ENCODE measurements at regions not wholly inside any gene's neighbourhood (a gene's known extent, or its start where the extent isn't known, plus 50 kb on each side); places are given as distances from the start of the nearest gene placed in this dataset.

- no peaks in the 10 kb centered on the region for H3K27me3 Mint-ChIP-seq
- no peaks in the 10 kb centered on the region for H3K4me1 Mint-ChIP-seq
- peaks cover 8% of the 10 kb centered on the region for H3K9me3 Mint-ChIP-seq
- H3K36me3 Mint-ChIP-seq (ENCODE audit: low read depth), result no peaks in the 10 kb centered on the region
- H3K4me3 Mint-ChIP-seq, result no peak overlapping the region
- no peak for DNase-seq
- intact Hi-C loops (cut with micrococcal nuclease), result no loop called here
- H3K27ac Mint-ChIP-seq, result no peak overlapping the region
Measured at GRCh38 chr7:9796241-9796640, 1177.4 kb upstream of the PHF14 start.

DNA sequence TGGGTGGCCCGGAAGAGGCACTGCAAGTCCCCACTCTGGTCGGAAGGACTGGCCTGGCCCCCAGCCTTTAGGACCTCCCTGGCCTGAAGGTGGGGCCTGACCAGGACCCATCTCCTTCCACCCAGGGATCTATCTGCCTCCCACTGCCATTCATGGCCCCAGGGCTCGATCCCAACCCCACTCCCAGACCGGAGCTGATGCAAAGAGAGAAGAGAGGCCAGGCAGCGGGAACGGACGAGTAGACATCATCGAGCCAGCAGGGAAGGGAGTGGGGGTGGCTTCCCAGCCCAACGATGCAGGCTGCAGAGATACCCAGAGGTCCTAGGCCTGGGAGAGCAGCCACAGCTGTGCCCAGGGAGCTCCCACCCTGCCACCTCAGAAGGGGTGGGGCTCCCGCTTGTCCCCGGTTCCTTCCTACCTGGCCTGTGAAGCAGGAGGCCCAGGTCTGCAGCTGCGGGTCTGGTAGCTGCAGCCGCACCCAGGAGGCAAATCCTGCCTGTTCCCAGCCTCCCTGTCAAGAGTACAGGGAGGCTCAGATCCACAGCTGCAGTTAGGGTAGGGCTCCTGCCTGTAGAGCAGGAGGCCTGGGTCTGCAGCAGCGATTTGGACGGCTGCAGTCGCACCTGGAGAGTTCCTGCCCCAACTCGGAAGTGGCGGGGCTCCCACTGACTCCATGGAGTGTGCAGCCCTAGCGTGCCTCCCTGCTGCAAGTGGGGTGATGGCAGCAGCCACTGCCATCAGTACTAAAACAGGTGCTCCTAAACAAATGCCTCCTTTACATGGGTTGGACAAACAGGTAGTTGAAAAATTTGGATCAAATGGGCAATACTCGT, 1151.0 kb upstream of the PHF14 start:
- Mint-ChIP-seq H3K27me3 (no peaks in the 10 kb centered on the region), H3K27ac (no peak overlapping the region), H3K9me3 (peaks cover 15% of the 10 kb centered on the region), H3K4me1 (no peaks in the 10 kb centered on the region), H3K4me3 (no peak overlapping the region), H3K36me3 (ENCODE audit: low read depth) (no peaks in the 10 kb centered on the region)
- DNase-seq, result no peak
- intact Hi-C loops (cut with micrococcal nuclease), result no loop called here

DNA sequence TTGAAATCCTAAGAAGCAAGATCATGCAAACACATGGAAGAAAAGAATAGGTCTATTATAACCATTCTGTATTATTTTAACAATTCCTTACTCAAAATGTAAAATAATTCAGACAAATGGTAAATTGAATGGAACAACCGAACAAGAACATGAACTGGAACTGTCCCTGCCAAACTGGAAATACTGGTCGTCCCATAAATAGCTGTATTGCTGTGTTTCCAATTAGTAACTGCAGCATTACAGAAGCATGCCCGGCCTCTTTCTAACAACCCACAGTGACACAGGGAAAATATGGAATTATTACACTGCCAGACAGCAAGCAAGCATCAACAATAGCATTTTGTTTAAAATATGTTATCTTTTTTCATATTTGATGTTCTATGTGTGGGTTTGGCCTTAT, 1138.5 kb upstream of the PHF14 start:
- H3K27ac Mint-ChIP-seq, result no peak overlapping the region

GRCh38 chr7:9836671-9837070, 1137.0 kb upstream of the PHF14 start:
- Mint-ChIP-seq H3K27me3 (no peaks in the 10 kb centered on the region), H3K27ac (no peak overlapping the region), H3K36me3 (ENCODE audit: low read depth) (no peaks in the 10 kb centered on the region), H3K9me3 (no peaks in the 10 kb centered on the region), H3K4me3 (no peak overlapping the region), H3K4me1 (no peaks in the 10 kb centered on the region)
- intact Hi-C loops (cut with micrococcal nuclease), result no loop called here
- DNase-seq, result no peak

More for the DNA sequence above, 1138.5 kb upstream of the PHF14 start:
- H3K27me3 Mint-ChIP-seq, result no peaks in the 10 kb centered on the region
- no peaks in the 10 kb centered on the region for H3K36me3 Mint-ChIP-seq (ENCODE audit: low read depth)
- H3K4me3 Mint-ChIP-seq, result no peak overlapping the region
- H3K4me1 Mint-ChIP-seq, result no peaks in the 10 kb centered on the region
- no peak for DNase-seq
- no peaks in the 10 kb centered on the region for H3K9me3 Mint-ChIP-seq
- intact Hi-C loops (cut with micrococcal nuclease), result no loop called here

DNA sequence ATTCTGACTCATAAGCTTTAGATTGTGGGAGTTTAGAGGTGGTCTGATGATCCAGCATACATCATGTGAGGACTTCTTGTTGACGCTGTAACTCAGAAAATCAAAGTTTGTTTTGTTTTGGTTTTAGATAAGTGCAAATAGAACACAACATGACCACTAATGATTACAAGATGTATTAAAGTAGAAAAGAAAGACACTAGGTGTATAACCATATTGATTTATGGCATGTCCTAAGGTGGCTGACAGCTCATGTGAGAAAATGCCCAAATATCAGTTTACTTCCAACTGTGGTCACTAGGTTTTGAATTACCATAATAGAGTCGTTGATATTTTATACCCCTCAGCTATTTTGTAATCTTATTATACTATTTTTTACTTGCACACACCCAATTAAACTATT, 1131.4 kb upstream of the PHF14 start:
- H3K36me3 Mint-ChIP-seq (ENCODE audit: low read depth), result no peaks in the 10 kb centered on the region
- H3K27ac Mint-ChIP-seq, result no peak overlapping the region
- intact Hi-C loops (cut with micrococcal nuclease), result no loop called here
- no peaks in the 10 kb centered on the region for H3K9me3 Mint-ChIP-seq
- no peak for DNase-seq
- H3K4me3 Mint-ChIP-seq, result no peak overlapping the region
- no peaks in the 10 kb centered on the region for H3K4me1 Mint-ChIP-seq
- H3K27me3 Mint-ChIP-seq, result no peaks in the 10 kb centered on the region

- H3K36me3 Mint-ChIP-seq (ENCODE audit: low read depth), result no peaks in the 10 kb centered on the region
- H3K4me3 Mint-ChIP-seq, result no peak overlapping the region
- intact Hi-C loops (cut with micrococcal nuclease), result no loop called here
- no peaks in the 10 kb centered on the region for H3K27me3 Mint-ChIP-seq
- DNase-seq, result no peak
- no peaks in the 10 kb centered on the region for H3K4me1 Mint-ChIP-seq
- H3K9me3 Mint-ChIP-seq, result no peaks in the 10 kb centered on the region
- H3K27ac Mint-ChIP-seq, result no peak overlapping the region
Measured at GRCh38 chr7:9846902-9847301, 1126.8 kb upstream of the PHF14 start.

DNA sequence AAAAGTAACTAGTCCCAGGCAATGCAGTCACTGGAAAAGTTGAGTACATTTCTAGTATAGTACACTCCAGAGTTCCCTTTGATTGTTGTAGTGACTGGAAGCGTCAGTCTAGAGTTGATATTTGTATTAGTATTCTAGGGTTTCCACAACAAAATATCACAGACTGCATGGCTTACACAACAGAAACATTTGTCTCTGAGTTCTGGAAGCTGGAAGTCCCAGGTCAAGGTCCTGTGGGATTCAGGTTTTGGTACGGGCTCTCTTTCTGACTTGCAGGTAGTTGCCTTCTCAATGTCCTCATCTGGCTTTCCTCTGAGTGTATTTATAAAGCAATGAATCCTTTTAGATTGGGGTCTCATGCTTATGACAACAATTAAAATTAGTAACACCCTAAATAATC, 1119.1 kb upstream of the PHF14 start:
- no peaks in the 10 kb centered on the region for H3K27me3 Mint-ChIP-seq
- H3K9me3 Mint-ChIP-seq, result no peaks in the 10 kb centered on the region
- H3K27ac Mint-ChIP-seq, result no peak overlapping the region
- intact Hi-C loops (cut with micrococcal nuclease), result no loop called here
- no peak overlapping the region for H3K4me3 Mint-ChIP-seq
- no peak for DNase-seq
- no peaks in the 10 kb centered on the region for H3K4me1 Mint-ChIP-seq
- no peaks in the 10 kb centered on the region for H3K36me3 Mint-ChIP-seq (ENCODE audit: low read depth)

DNA sequence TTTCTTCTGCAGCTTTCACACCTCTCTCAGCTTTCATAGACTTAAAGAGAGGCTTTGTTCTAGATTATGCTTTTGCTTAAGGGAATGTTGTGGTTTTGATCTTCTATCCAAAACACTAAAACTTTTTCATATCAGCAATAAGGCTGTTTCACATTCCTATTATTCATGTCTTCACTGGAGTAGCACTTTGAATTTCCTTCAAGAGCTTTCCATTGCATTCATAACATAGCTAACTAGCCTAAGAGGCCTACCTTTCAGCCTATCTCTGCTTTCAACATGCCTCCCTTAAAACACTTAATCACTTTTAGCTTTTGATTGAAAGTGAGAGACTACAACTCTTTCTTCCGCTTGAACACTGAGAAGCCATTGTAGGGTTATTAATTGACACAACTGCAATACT, 1117.0 kb upstream of the PHF14 start:
- H3K27me3 Mint-ChIP-seq, result no peaks in the 10 kb centered on the region
- intact Hi-C loops (cut with micrococcal nuclease), result no loop called here
- peaks cover 4% of the 10 kb centered on the region for H3K9me3 Mint-ChIP-seq
- H3K27ac Mint-ChIP-seq, result no peak overlapping the region
- no peaks in the 10 kb centered on the region for H3K4me1 Mint-ChIP-seq
- H3K4me3 Mint-ChIP-seq, result no peak overlapping the region
- H3K36me3 Mint-ChIP-seq (ENCODE audit: low read depth), result no peaks in the 10 kb centered on the region
- DNase-seq, result no peak

DNA sequence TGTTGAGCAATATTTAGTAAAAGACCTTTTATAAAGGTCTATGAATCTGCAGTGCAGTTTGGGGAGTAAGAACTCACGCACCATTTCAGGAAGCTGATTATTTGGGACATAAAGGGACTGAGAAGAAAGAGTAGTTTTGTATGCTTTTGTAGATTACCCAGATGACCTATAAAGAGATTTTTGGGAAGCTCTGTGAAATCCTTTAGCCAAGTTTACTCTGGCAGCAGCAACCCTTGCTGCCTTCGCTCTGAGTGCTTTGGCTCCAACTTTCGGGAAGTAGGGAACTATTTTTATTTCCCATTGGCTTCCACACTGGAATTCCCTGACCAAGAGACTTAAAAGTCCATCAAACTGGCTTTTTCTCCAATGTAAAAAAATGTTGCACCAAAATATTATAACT, 1110.1 kb upstream of the PHF14 start:
- intact Hi-C loops (cut with micrococcal nuclease), result no loop called here
- Mint-ChIP-seq H3K4me1 (no peaks in the 10 kb centered on the region), H3K27me3 (no peaks in the 10 kb centered on the region), H3K27ac (no peak overlapping the region), H3K9me3 (peaks cover 4% of the 10 kb centered on the region), H3K36me3 (ENCODE audit: low read depth) (no peaks in the 10 kb centered on the region), H3K4me3 (no peak overlapping the region)
- no peak for DNase-seq

GRCh38 chr7:9869151-9869550, 1104.5 kb upstream of the PHF14 start:
- Mint-ChIP-seq H3K9me3 (no peaks in the 10 kb centered on the region), H3K27ac (no peak overlapping the region), H3K4me3 (no peak overlapping the region), H3K36me3 (ENCODE audit: low read depth) (no peaks in the 10 kb centered on the region), H3K4me1 (no peaks in the 10 kb centered on the region), H3K27me3 (no peaks in the 10 kb centered on the region)
- DNase-seq, result no peak
- intact Hi-C loops (cut with micrococcal nuclease), result no loop called here

- Mint-ChIP-seq H3K36me3 (ENCODE audit: low read depth) (no peaks in the 10 kb centered on the region), H3K27ac (no peak overlapping the region), H3K4me3 (no peak overlapping the region), H3K4me1 (no peaks in the 10 kb centered on the region), H3K9me3 (no peaks in the 10 kb centered on the region), H3K27me3 (no peaks in the 10 kb centered on the region)
- DNase-seq, result no peak
- intact Hi-C loops (cut with micrococcal nuclease), result no loop called here
Measured at GRCh38 chr7:9869566-9869965, 1104.1 kb upstream of the PHF14 start.

- no peaks in the 10 kb centered on the region for H3K4me1 Mint-ChIP-seq
- intact Hi-C loops (cut with micrococcal nuclease), result no loop called here
- no peak for DNase-seq
- no peak overlapping the region for H3K4me3 Mint-ChIP-seq
- no peaks in the 10 kb centered on the region for H3K27me3 Mint-ChIP-seq
- H3K9me3 Mint-ChIP-seq, result no peaks in the 10 kb centered on the region
- H3K36me3 Mint-ChIP-seq (ENCODE audit: low read depth), result no peaks in the 10 kb centered on the region
- no peak overlapping the region for H3K27ac Mint-ChIP-seq
Measured at GRCh38 chr7:9870674-9871073, 1103.0 kb upstream of the PHF14 start.

GRCh38 chr7:9874182-9874581, 1099.5 kb upstream of the PHF14 start:
- intact Hi-C loops (cut with micrococcal nuclease), result no loop called here
- DNase-seq, result no peak
- H3K4me1 Mint-ChIP-seq, result no peaks in the 10 kb centered on the region
- H3K9me3 Mint-ChIP-seq, result no peaks in the 10 kb centered on the region
- no peaks in the 10 kb centered on the region for H3K36me3 Mint-ChIP-seq (ENCODE audit: low read depth)
- H3K27ac Mint-ChIP-seq, result no peak overlapping the region
- no peak overlapping the region for H3K4me3 Mint-ChIP-seq
- no peaks in the 10 kb centered on the region for H3K27me3 Mint-ChIP-seq

GRCh38 chr7:9876053-9876452, 1097.6 kb upstream of the PHF14 start:
- no peaks in the 10 kb centered on the region for H3K27me3 Mint-ChIP-seq
- H3K4me3 Mint-ChIP-seq, result no peak overlapping the region

GRCh38 chr7:9889554-9889953, 1084.1 kb upstream of the PHF14 start:
- Mint-ChIP-seq H3K36me3 (ENCODE audit: low read depth) (no peaks in the 10 kb centered on the region), H3K27ac (no peak overlapping the region), H3K9me3 (peaks cover 4% of the 10 kb centered on the region), H3K4me1 (no peaks in the 10 kb centered on the region), H3K4me3 (no peak overlapping the region), H3K27me3 (no peaks in the 10 kb centered on the region)
- no peak for DNase-seq
- intact Hi-C loops (cut with micrococcal nuclease), result no loop called here

More at GRCh38 chr7:9876053-9876452, 1097.6 kb upstream of the PHF14 start:
- Mint-ChIP-seq H3K36me3 (ENCODE audit: low read depth) (no peaks in the 10 kb centered on the region), H3K4me1 (no peaks in the 10 kb centered on the region), H3K27ac (no peak overlapping the region), H3K9me3 (no peaks in the 10 kb centered on the region)
- no peak for DNase-seq
- intact Hi-C loops (cut with micrococcal nuclease), result no loop called here
